ENCODE measurements at regions not wholly inside any gene's neighbourhood (a gene's known extent, or its start where the extent isn't known, plus 50 kb on each side); places are given as distances from the start of the nearest gene placed in this dataset.
"Not testable (repeated sequence)": the region's sequence is repeated elsewhere in the genome, so short reads cannot be mapped to it uniquely, and the experiment has no call there.

- no peak for TF ChIP-seq ZNF214 (tag by site-specific recombination; IDR thresholded peaks at IDR 0.05; ENCODE audit: borderline replicate concordance)
- no peak for TF ChIP-seq ZNF670 (tag by site-specific recombination; IDR thresholded peaks at IDR 0.05; ENCODE audit: low read depth)
- TF ChIP-seq ZNF629 (tag by site-specific recombination; IDR thresholded peaks at IDR 0.05): no peak
- TF ChIP-seq SP2 (tag by site-specific recombination; IDR thresholded peaks at IDR 0.05): no peak
- no peak for TF ChIP-seq ZNF561 (tag by site-specific recombination; IDR thresholded peaks at IDR 0.05; ENCODE audit: borderline replicate concordance)
These were observed 305.3 kb downstream of the TRIML1 start (continued) for GRCh38 chr4:188444500-188444899.

DNA sequence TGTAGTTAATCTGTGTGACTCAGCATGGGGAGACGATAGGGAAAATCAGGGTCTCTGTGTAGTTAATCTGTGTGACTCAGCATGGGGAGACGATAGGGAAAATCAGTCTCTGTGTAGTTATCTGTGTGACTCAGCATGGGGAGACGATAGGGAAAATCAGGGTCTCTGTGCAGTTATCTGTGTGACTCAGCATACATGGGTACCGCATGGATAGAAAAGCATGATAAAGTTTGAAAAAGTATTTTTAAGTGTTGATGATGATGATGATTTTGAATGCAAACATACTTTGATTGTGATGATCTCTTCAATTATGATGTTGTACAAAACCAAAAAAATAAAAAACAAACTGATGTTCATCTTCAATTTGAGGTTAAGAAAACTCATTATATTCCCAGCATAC lies 309.8 kb downstream of the TRIML1 start:
- H3K4me3 ChIP-seq (ENCODE audit: low read depth, low read length); POLR2A ChIA-PET; H3K36me3 ChIP-seq (ENCODE audit: control insufficient read depth in 2 of 2, insufficient read depth in 1 of 2, low read length in 2 of 2); H3K27ac ChIP-seq (ENCODE audit: extremely low read depth, low read depth, low read length); CTCF ChIA-PET; H3K9me3 ChIP-seq (ENCODE audit: control insufficient read depth, insufficient read depth, low read depth, low read length); H3K4me1 ChIP-seq (ENCODE audit: control insufficient read depth, insufficient read depth, low read length): not testable (repeated sequence)

DNA sequence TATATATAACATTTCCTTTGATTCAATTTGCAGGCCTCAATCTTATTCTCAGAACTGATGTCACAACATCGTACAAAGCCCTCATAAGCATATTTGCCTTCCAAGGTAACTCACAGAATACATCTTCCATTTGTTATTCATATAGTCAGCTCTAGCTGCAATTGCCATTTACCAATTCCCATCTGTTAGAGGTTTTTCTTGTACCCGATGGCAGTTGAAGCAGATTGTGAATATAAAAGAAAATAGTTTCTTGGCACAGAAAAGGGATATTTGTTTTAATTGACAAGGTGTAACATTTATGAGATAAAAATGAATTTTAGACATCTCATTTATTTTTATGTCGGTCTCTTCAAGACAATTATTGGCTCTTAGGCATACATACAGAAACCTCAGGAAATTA lies 311.3 kb downstream of the TRIML1 start:
- Histone ChIP-seq H3K4me1 (ENCODE audit: control insufficient read depth, insufficient read depth, low read length) (no peaks in the 10 kb centered on the region), H3K9me3 (ENCODE audit: control insufficient read depth, insufficient read depth, low read depth, low read length) (no peaks in the 10 kb centered on the region), H3K27ac (ENCODE audit: extremely low read depth, low read depth, low read length) (no peak overlapping the region), H3K4me3 (ENCODE audit: low read depth, low read length) (no peak overlapping the region), H3K36me3 (ENCODE audit: control insufficient read depth in 2 of 2, insufficient read depth in 1 of 2, low read length in 2 of 2) (no peaks in the 10 kb centered on the region)
- POLR2A ChIA-PET: no interaction called here
- TF ChIP-seq PRDM4 (tag by site-specific recombination; IDR thresholded peaks at IDR 0.05): no peak
- CTCF ChIA-PET: no interaction called here

DNA sequence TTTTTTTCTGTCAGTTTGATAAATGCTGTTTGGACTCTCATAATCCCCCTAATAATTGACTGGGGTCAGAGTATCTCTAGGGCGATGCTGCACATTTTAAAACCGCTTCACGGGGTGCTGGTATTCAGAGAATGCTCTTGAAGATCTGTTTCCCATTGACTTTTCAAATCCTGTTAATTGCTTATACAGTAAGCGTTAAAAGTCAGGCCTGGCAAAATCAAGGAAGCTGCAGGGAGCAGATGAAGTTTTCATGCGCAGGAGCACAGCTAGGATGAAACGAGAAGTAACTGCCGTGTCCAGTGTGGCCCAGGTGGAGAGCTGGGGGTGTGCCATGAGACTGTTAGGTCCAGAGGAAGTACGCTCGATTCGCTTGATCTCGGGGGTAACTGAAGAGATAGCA lies 312.9 kb downstream of the TRIML1 start:
- ChIA-PET CTCF (no interaction called here), POLR2A (no interaction called here)
- H3K27ac ChIP-seq (ENCODE audit: extremely low read depth, low read depth, low read length): no peak overlapping the region
- TF ChIP-seq ZNF785 (tag by site-specific recombination; IDR thresholded peaks at IDR 0.05): no peak
- TF ChIP-seq MYNN (tag by site-specific recombination; IDR thresholded peaks at IDR 0.05; ENCODE audit: borderline replicate concordance): no peak
- TF ChIP-seq ZBTB1 (tag by site-specific recombination; IDR thresholded peaks at IDR 0.05): no peak
- TF ChIP-seq ZNF621 (tag by site-specific recombination; IDR thresholded peaks at IDR 0.05): no peak
- no peak for TF ChIP-seq HIC1 (tag by site-specific recombination; IDR thresholded peaks at IDR 0.05)
- TF ChIP-seq ZFP3 (tag by site-specific recombination; IDR thresholded peaks at IDR 0.05; ENCODE audit: low read depth): no peak
- TF ChIP-seq ZFP37 (tag by site-specific recombination; IDR thresholded peaks at IDR 0.05): no peak
- no peak for TF ChIP-seq ZNF324 (tag by site-specific recombination; IDR thresholded peaks at IDR 0.05)
- no peak for TF ChIP-seq HOXD13 (CRISPR knock-in tag; IDR thresholded peaks at IDR 0.05; ENCODE audit: borderline replicate concordance)
- no peak for TF ChIP-seq KLF16 (tag by site-specific recombination; IDR thresholded peaks at IDR 0.05)
- no peak for TF ChIP-seq GLI2 (tag by site-specific recombination; IDR thresholded peaks at IDR 0.05; ENCODE audit: borderline replicate concordance, low read depth)
- TF ChIP-seq ZNF76 (tag by site-specific recombination; IDR thresholded peaks at IDR 0.05; ENCODE audit: borderline replicate concordance, low read depth): no peak
- no peak for TF ChIP-seq GLIS1 (tag by site-specific recombination; IDR thresholded peaks at IDR 0.05)
- TF ChIP-seq ZNF274 (IDR thresholded peaks at IDR 0.05; ENCODE audit: low read length): no peak
- no peak for TF ChIP-seq ZNF274 (tag by site-specific recombination; IDR thresholded peaks at IDR 0.05; ENCODE audit: borderline replicate concordance)
- TF ChIP-seq YY1 (tag by site-specific recombination; IDR thresholded peaks at IDR 0.05): no peak
- no peak for TF ChIP-seq ZNF211 (tag by site-specific recombination; IDR thresholded peaks at IDR 0.05; ENCODE audit: low read depth)
- H3K9me3 ChIP-seq (ENCODE audit: control insufficient read depth, insufficient read depth, low read depth, low read length): no peaks in the 10 kb centered on the region
- H3K4me3 ChIP-seq (ENCODE audit: low read depth, low read length): no peak overlapping the region
- no peaks in the 10 kb centered on the region for H3K4me1 ChIP-seq (ENCODE audit: control insufficient read depth, insufficient read depth, low read length)
- H3K36me3 ChIP-seq (ENCODE audit: control insufficient read depth in 2 of 2, insufficient read depth in 1 of 2, low read length in 2 of 2): no peaks in the 10 kb centered on the region
